GM23338 (cell line): ENCODE measurements at regions not wholly inside any gene's neighbourhood (a gene's known extent, or its start where the extent isn't known, plus 50 kb on each side); places are given as distances from the start of the nearest gene placed in this dataset.

Source experiments
- ATAC-seq: fragments of 200-7000 bp; cut with Tn5 transposase; 3 replicates; pipeline ENCODE4 v1.9.1; 2020
- DNase-seq: peaks from one replicate; pipeline ENCODE4 v3.0.0-alpha.2; 2015; ENCODE audit warnings: low spot score
- H2AFZ ChIP-seq: fragments of 200-600 bp; sonication (generic); 2 replicates; pipeline ENCODE4 v1.8.0; 2016; ENCODE audit warnings: antibody characterized with exemption, mild to moderate bottlenecking, moderate library complexity
- H3F3A ChIP-seq: fragments of 200-600 bp; sonication (generic); replicated peaks from 2 replicates; pipeline ENCODE4 v1.8.0; 2017; ENCODE audit warnings: antibody characterized with exemption, mixed run types, low read depth
- H3K27ac ChIP-seq: fragments of 200-600 bp; sonication (generic); 2 replicates; pipeline ENCODE4 v1.6.1; 2016; ENCODE audit warnings: low read depth
- H3K27me3 ChIP-seq: fragments of 200-600 bp; sonication (generic); 2 replicates; pipeline ENCODE4 v1.8.0; 2016; ENCODE audit warnings: mild to moderate bottlenecking, mixed run types, moderate library complexity; ENCODE audit not compliant: insufficient read depth
- H3K36me3 ChIP-seq: fragments of 200-600 bp; sonication (generic); 2 replicates; pipeline ENCODE4 v1.8.0; 2016; ENCODE audit warnings: mild to moderate bottlenecking; ENCODE audit not compliant: insufficient read depth
- H3K4me1 ChIP-seq: fragments of 200-600 bp; sonication (generic); 2 replicates; pipeline ENCODE4 v1.8.0; 2016; ENCODE audit warnings: mild to moderate bottlenecking, moderate library complexity; ENCODE audit not compliant: insufficient read depth
- H3K4me2 ChIP-seq: fragments of 200-600 bp; sonication (generic); 2 replicates; pipeline ENCODE4 v1.7.1; 2017; ENCODE audit warnings: mixed run types
- H3K4me3 ChIP-seq: fragments of 200-600 bp; sonication (generic); 2 replicates; pipeline ENCODE4 v1.6.1; 2016; ENCODE audit warnings: mixed run types
- H3K79me2 ChIP-seq: fragments of 200-600 bp; sonication (generic); replicated peaks from 2 replicates; pipeline ENCODE4 v1.8.0; 2017; ENCODE audit warnings: mild to moderate bottlenecking; ENCODE audit not compliant: insufficient read depth
- H3K9me2 ChIP-seq: fragments of 200-600 bp; sonication (generic); 2 replicates; pipeline ENCODE4 v1.8.0; 2017; ENCODE audit not compliant: insufficient read depth
- H4K20me1 ChIP-seq: fragments of 200-600 bp; sonication (generic); replicated peaks from 2 replicates; pipeline ENCODE4 v1.8.0; 2017; ENCODE audit warnings: mild to moderate bottlenecking; ENCODE audit not compliant: insufficient read depth
- H3K27ac Mint-ChIP-seq: 2 replicates; pipeline ENCODE4 v1.8.0; 2020; ENCODE audit warnings: inconsistent platforms, mild to moderate bottlenecking, moderate library complexity, mixed read lengths
- H3K27me3 Mint-ChIP-seq: 3 replicates; pipeline ENCODE4 v1.8.0; 2022; ENCODE audit warnings: low read depth, mild to moderate bottlenecking, moderate library complexity, mixed read lengths, inconsistent platforms; ENCODE audit not compliant: insufficient read depth, poor library complexity
- H3K36me3 Mint-ChIP-seq: 3 replicates; pipeline ENCODE4 v1.8.0; 2021; ENCODE audit warnings: low read depth, mild to moderate bottlenecking, inconsistent platforms, moderate library complexity, mixed read lengths
- H3K4me1 Mint-ChIP-seq: 3 replicates; pipeline ENCODE4 v1.8.0; 2020; ENCODE audit warnings: mild to moderate bottlenecking, inconsistent platforms, mixed read lengths
- H3K4me3 Mint-ChIP-seq: 3 replicates; pipeline ENCODE4 v1.8.0; 2021; ENCODE audit warnings: moderate library complexity, mild to moderate bottlenecking, inconsistent platforms, mixed read lengths
- H3K9me3 Mint-ChIP-seq: 3 replicates; pipeline ENCODE4 v1.8.0; 2020; ENCODE audit warnings: moderate library complexity, mild to moderate bottlenecking, inconsistent platforms, mixed read lengths
- CREB1 ChIP-seq: fragments of 250-450 bp; sonication (Bioruptor Pico); IDR thresholded peaks from 2 replicates; pipeline ENCODE4 v1.5.0; 2020; ENCODE audit warnings: low read depth, mild to moderate bottlenecking, moderate library complexity
- EZH2 ChIP-seq: fragments of 200-600 bp; sonication (generic); IDR thresholded peaks from one replicate; pipeline ENCODE4 v1.8.0; 2017; ENCODE audit warnings: antibody characterized with exemption, mild to moderate bottlenecking, low read depth; ENCODE audit not compliant: unreplicated experiment
- EZH2phosphoT487 ChIP-seq: fragments of 200-600 bp; sonication (generic); IDR thresholded peaks from one replicate; pipeline ENCODE4 v1.8.1; 2018; ENCODE audit warnings: antibody characterized with exemption; ENCODE audit not compliant: unreplicated experiment
- JUNB ChIP-seq: IDR thresholded peaks from one replicate; pipeline ENCODE4 v1.6.1; 2016; ENCODE audit warnings: antibody characterized with exemption; ENCODE audit not compliant: unreplicated experiment
- NANOG ChIP-seq: IDR thresholded peaks from 2 replicates; pipeline ENCODE4 v1.6.1; 2016; ENCODE audit warnings: antibody characterized with exemption, borderline replicate concordance
- POLR2AphosphoS5 ChIP-seq: IDR thresholded peaks from 2 replicates; pipeline ENCODE4 v1.6.1; 2016; ENCODE audit warnings: antibody characterized with exemption, low read depth
- STAT1 ChIP-seq: IDR thresholded peaks from one replicate; pipeline ENCODE4 v1.6.1; 2016; ENCODE audit warnings: antibody characterized with exemption; ENCODE audit not compliant: unreplicated experiment
- ZNF114 ChIP-seq: fragments of 250-450 bp; sonication (Bioruptor Pico); IDR thresholded peaks from 2 replicates; pipeline ENCODE4 v1.5.0; 2020; ENCODE audit warnings: mild to moderate bottlenecking, moderate library complexity
- ZNF331 ChIP-seq: fragments of 250-450 bp; sonication (Bioruptor Pico); IDR thresholded peaks from 2 replicates; pipeline ENCODE4 v1.5.0; 2020; ENCODE audit warnings: low read depth, mild to moderate bottlenecking, moderate library complexity
- TF ChIP-seq, protein P1 (sequence below): fragments of 250-450 bp; sonication (Bioruptor Pico); IDR thresholded peaks from 2 replicates; pipeline ENCODE4 v1.5.0; 2020; ENCODE audit warnings: mild to moderate bottlenecking, moderate library complexity
- TF ChIP-seq, protein P2 (sequence below): IDR thresholded peaks from 2 replicates; pipeline ENCODE4 v1.6.1; 2016; ENCODE audit warnings: antibody characterized with exemption
- TF ChIP-seq, protein P3 (sequence below): IDR thresholded peaks from one replicate; pipeline ENCODE4 v1.6.1; 2018; ENCODE audit warnings: antibody characterized with exemption; ENCODE audit not compliant: unreplicated experiment
- TF ChIP-seq, protein P4 (sequence below), 2 experiments: fragments of 200-600 bp in 1 of 2; sonication (generic) in 1 of 2; conservative IDR thresholded peaks; 2 replicates each; pipeline versions ENCODE4 v1.5.1 to v1.6.1; 2016 to 2017; ENCODE audit warnings: antibody characterized with exemption in 2 of 2, low read depth in 2 of 2, mild to moderate bottlenecking in 2 of 2, moderate library complexity in 1 of 2

DNA sequence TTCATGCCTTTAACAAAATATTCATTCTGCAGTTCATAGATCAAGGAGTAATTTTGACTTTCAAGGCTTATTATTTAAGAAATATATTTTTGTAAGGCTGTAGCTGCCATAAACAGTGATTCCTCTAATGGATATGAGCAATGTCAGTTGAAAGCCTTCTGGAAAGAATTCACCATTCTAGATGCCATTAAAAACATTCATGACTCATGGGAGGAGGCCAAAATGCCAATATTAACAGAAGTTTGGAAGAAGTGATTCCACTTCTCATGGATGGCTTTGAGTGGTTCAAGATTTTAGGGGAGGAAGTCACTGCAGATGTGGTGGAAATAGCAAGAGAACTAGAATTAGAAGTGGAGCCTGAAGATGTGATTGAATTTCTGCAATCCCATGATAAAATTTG lies 229.1 kb downstream of the DEPDC1B start:
- H3F3A ChIP-seq: no peaks in the 10 kb centered on the region
- Mint-ChIP-seq H3K36me3 (no peaks in the 10 kb centered on the region), H3K4me1 (0 out of 3 replicates have a peak, but pooled peaks cover 3% of the 10 kb centered on the region), H3K27me3 (no peaks in the 10 kb centered on the region), H3K9me3 (no peaks in the 10 kb centered on the region; the same call in 1 of the 3 replicates), H3K4me3 (no peak overlapping the region), H3K27ac (no peak overlapping the region)
- H2AFZ ChIP-seq: no peak overlapping the region
- TF ChIP-seq ZNF114 (no peak), EZH2phosphoT487 (no peak), STAT1 (no peak), ZNF331 (CRISPR knock-in tag) (no peak), JUNB (no peak), CREB1 (CRISPR knock-in tag) (no peak), EZH2 (no peak), NANOG (no peak), POLR2AphosphoS5 (no peak)
- TF ChIP-seq, protein P1, sequence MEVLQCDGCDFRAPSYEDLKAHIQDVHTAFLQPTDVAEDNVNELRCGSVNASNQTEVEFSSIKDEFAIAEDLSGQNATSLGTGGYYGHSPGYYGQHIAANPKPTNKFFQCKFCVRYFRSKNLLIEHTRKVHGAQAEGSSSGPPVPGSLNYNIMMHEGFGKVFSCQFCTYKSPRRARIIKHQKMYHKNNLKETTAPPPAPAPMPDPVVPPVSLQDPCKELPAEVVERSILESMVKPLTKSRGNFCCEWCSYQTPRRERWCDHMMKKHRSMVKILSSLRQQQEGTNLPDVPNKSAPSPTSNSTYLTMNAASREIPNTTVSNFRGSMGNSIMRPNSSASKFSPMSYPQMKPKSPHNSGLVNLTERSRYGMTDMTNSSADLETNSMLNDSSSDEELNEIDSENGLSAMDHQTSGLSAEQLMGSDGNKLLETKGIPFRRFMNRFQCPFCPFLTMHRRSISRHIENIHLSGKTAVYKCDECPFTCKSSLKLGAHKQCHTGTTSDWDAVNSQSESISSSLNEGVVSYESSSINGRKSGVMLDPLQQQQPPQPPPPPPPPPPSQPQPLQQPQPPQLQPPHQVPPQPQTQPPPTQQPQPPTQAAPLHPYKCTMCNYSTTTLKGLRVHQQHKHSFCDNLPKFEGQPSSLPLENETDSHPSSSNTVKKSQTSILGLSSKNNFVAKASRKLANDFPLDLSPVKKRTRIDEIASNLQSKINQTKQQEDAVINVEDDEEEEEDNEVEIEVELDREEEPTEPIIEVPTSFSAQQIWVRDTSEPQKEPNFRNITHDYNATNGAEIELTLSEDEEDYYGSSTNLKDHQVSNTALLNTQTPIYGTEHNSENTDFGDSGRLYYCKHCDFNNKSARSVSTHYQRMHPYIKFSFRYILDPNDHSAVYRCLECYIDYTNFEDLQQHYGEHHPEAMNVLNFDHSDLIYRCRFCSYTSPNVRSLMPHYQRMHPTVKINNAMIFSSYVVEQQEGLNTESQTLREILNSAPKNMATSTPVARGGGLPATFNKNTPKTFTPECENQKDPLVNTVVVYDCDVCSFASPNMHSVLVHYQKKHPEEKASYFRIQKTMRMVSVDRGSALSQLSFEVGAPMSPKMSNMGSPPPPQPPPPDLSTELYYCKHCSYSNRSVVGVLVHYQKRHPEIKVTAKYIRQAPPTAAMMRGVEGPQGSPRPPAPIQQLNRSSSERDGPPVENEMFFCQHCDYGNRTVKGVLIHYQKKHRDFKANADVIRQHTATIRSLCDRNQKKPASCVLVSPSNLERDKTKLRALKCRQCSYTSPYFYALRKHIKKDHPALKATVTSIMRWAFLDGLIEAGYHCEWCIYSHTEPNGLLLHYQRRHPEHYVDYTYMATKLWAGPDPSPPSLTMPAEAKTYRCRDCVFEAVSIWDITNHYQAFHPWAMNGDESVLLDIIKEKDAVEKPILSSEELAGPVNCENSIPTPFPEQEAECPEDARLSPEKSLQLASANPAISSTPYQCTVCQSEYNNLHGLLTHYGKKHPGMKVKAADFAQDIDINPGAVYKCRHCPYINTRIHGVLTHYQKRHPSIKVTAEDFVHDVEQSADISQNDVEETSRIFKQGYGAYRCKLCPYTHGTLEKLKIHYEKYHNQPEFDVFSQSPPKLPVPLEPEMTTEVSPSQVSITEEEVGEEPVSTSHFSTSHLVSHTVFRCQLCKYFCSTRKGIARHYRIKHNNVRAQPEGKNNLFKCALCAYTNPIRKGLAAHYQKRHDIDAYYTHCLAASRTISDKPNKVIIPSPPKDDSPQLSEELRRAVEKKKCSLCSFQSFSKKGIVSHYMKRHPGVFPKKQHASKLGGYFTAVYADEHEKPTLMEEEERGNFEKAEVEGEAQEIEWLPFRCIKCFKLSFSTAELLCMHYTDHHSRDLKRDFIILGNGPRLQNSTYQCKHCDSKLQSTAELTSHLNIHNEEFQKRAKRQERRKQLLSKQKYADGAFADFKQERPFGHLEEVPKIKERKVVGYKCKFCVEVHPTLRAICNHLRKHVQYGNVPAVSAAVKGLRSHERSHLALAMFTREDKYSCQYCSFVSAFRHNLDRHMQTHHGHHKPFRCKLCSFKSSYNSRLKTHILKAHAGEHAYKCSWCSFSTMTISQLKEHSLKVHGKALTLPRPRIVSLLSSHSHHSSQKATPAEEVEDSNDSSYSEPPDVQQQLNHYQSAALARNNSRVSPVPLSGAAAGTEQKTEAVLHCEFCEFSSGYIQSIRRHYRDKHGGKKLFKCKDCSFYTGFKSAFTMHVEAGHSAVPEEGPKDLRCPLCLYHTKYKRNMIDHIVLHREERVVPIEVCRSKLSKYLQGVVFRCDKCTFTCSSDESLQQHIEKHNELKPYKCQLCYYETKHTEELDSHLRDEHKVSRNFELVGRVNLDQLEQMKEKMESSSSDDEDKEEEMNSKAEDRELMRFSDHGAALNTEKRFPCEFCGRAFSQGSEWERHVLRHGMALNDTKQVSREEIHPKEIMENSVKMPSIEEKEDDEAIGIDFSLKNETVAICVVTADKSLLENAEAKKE (CRISPR knock-in tag): no peak
- TF ChIP-seq, protein P2, sequence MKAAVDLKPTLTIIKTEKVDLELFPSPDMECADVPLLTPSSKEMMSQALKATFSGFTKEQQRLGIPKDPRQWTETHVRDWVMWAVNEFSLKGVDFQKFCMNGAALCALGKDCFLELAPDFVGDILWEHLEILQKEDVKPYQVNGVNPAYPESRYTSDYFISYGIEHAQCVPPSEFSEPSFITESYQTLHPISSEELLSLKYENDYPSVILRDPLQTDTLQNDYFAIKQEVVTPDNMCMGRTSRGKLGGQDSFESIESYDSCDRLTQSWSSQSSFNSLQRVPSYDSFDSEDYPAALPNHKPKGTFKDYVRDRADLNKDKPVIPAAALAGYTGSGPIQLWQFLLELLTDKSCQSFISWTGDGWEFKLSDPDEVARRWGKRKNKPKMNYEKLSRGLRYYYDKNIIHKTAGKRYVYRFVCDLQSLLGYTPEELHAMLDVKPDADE: no peak
- TF ChIP-seq, protein P3, sequence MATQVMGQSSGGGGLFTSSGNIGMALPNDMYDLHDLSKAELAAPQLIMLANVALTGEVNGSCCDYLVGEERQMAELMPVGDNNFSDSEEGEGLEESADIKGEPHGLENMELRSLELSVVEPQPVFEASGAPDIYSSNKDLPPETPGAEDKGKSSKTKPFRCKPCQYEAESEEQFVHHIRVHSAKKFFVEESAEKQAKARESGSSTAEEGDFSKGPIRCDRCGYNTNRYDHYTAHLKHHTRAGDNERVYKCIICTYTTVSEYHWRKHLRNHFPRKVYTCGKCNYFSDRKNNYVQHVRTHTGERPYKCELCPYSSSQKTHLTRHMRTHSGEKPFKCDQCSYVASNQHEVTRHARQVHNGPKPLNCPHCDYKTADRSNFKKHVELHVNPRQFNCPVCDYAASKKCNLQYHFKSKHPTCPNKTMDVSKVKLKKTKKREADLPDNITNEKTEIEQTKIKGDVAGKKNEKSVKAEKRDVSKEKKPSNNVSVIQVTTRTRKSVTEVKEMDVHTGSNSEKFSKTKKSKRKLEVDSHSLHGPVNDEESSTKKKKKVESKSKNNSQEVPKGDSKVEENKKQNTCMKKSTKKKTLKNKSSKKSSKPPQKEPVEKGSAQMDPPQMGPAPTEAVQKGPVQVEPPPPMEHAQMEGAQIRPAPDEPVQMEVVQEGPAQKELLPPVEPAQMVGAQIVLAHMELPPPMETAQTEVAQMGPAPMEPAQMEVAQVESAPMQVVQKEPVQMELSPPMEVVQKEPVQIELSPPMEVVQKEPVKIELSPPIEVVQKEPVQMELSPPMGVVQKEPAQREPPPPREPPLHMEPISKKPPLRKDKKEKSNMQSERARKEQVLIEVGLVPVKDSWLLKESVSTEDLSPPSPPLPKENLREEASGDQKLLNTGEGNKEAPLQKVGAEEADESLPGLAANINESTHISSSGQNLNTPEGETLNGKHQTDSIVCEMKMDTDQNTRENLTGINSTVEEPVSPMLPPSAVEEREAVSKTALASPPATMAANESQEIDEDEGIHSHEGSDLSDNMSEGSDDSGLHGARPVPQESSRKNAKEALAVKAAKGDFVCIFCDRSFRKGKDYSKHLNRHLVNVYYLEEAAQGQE: no peak
- TF ChIP-seq, protein P4, sequence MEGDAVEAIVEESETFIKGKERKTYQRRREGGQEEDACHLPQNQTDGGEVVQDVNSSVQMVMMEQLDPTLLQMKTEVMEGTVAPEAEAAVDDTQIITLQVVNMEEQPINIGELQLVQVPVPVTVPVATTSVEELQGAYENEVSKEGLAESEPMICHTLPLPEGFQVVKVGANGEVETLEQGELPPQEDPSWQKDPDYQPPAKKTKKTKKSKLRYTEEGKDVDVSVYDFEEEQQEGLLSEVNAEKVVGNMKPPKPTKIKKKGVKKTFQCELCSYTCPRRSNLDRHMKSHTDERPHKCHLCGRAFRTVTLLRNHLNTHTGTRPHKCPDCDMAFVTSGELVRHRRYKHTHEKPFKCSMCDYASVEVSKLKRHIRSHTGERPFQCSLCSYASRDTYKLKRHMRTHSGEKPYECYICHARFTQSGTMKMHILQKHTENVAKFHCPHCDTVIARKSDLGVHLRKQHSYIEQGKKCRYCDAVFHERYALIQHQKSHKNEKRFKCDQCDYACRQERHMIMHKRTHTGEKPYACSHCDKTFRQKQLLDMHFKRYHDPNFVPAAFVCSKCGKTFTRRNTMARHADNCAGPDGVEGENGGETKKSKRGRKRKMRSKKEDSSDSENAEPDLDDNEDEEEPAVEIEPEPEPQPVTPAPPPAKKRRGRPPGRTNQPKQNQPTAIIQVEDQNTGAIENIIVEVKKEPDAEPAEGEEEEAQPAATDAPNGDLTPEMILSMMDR (conservative IDR thresholded peaks at IDR 0.05; ENCODE audit: low read depth in 2 of 2): no peak
- no peaks in the 10 kb centered on the region for H3K9me2 ChIP-seq
- no peaks in the 10 kb centered on the region for H3K79me2 ChIP-seq
- H3K4me3 ChIP-seq: no peak overlapping the region
- H3K27ac ChIP-seq: no peak overlapping the region
- no peaks in the 10 kb centered on the region for H3K27me3 ChIP-seq
- ATAC-seq (no peak), DNase-seq (no peak)
- H4K20me1 ChIP-seq: no peaks in the 10 kb centered on the region
- H3K4me2 ChIP-seq: no peak overlapping the region
- H3K4me1 ChIP-seq: no peaks in the 10 kb centered on the region
- H3K36me3 ChIP-seq: no peaks in the 10 kb centered on the region
